H1 (cell line): ENCODE measurements at regions not wholly inside any gene's neighbourhood (a gene's known extent, or its start where the extent isn't known, plus 50 kb on each side); places are given as distances from the start of the nearest gene placed in this dataset.

ENCODE experiments used
- CTCF ChIA-PET: fragments of 300-600 bp; sonication (Branson Sonifier 250); formaldehyde crosslinking; loops from one replicate; lab custom pipeline; 2021; ENCODE audit not compliant: partially characterized antibody; lab: Charles Lee
- POLR2A ChIA-PET: fragments of 300-600 bp; sonication (Branson Sonifier 250); formaldehyde crosslinking; loops from one replicate; lab custom pipeline; 2021; ENCODE audit warnings: inconsistent platforms; ENCODE audit not compliant: partially characterized antibody; lab: Charles Lee
- DNase-seq, 2 experiments: peaks; one replicate each; pipeline versions ENCODE4 v3.0.0 to v3.0.0-alpha.2; 2010 to 2022; ENCODE audit warnings: low spot score in 2 of 2, low read depth in 1 of 2, mixed read lengths in 1 of 2
- FAIRE-seq: peaks from 2 replicates; lab custom pipeline; 2011; peaks lifted over from hg19 to GRCh38; lab: Jason Lieb, UNC
- H2AFZ ChIP-seq: 2 replicates; pipeline ENCODE4 v1.8.1; 2012; ENCODE audit warnings: low read length, inconsistent platforms
- H2AK5ac ChIP-seq: 2 replicates; pipeline ENCODE4 v1.6.1; 2013; ENCODE audit warnings: low read depth, low read length
- H2BK120ac ChIP-seq: replicated peaks from 2 replicates; pipeline ENCODE3; 2013; ENCODE audit warnings: low read depth, low read length, inconsistent platforms
- H2BK12ac ChIP-seq: 2 replicates; pipeline ENCODE4 v1.6.1; 2013; ENCODE audit warnings: low read depth, low read length
- H2BK15ac ChIP-seq: 2 replicates; pipeline ENCODE4 v1.6.1; 2013; ENCODE audit warnings: low read length
- H2BK20ac ChIP-seq: 2 replicates; pipeline ENCODE4 v1.6.1; 2013; ENCODE audit warnings: low read length
- H2BK5ac ChIP-seq: 2 replicates; pipeline ENCODE4 v1.6.1; 2013; ENCODE audit warnings: low read depth, low read length
- H3K14ac ChIP-seq: 2 replicates; pipeline ENCODE4 v1.6.1; 2013; ENCODE audit warnings: inconsistent platforms; ENCODE audit not compliant: insufficient read length
- H3K18ac ChIP-seq: 2 replicates; pipeline ENCODE4 v1.6.1; 2013; ENCODE audit warnings: low read length; ENCODE audit errors: extremely low read depth
- H3K23ac ChIP-seq: 2 replicates; pipeline ENCODE4 v1.6.1; 2013; ENCODE audit warnings: inconsistent platforms; ENCODE audit not compliant: insufficient read length
- H3K23me2 ChIP-seq: 2 replicates; pipeline ENCODE4 v1.6.1; 2013; ENCODE audit warnings: low read depth, low read length
- H3K27ac ChIP-seq: 2 replicates; pipeline ENCODE4 v1.6.1; 2011; ENCODE audit warnings: low read depth, low read length, inconsistent platforms
- H3K27me3 ChIP-seq, 4 experiments: replicated peaks in 1 of 4; 1 replicate in 1 of 4; 2 replicates in 3 of 4; pipeline versions ENCODE4 v1.6.1 to v1.8.1; 2011 to 2013; ENCODE audit warnings: low read length in 3 of 4, mild to moderate bottlenecking in 3 of 4, inconsistent platforms in 2 of 4, mixed read lengths in 2 of 4, moderate library complexity in 1 of 4; ENCODE audit not compliant: control insufficient read depth in 3 of 4, insufficient read depth in 3 of 4; ENCODE audit errors: extremely low read depth in 1 of 4
- H3K36me3 ChIP-seq, 4 experiments: 2 replicates each; pipeline versions ENCODE4 v1.6.1 to v1.8.1; 2011 to 2013; ENCODE audit warnings: mild to moderate bottlenecking in 4 of 4, low read length in 3 of 4, moderate library complexity in 2 of 4, control low read depth in 1 of 4, inconsistent platforms in 1 of 4; ENCODE audit not compliant: insufficient read depth in 4 of 4, control insufficient read depth in 2 of 4
- H3K4ac ChIP-seq: replicated peaks from 2 replicates; pipeline ENCODE3; 2013; ENCODE audit warnings: low read length, low read depth, mixed read lengths, inconsistent platforms; ENCODE audit not compliant: insufficient read length
- H3K4me1 ChIP-seq, 4 experiments: replicated peaks in 1 of 4; 1 replicate in 1 of 4; 2 replicates in 3 of 4; pipeline versions ENCODE4 v1.6.1 to v1.8.1; 2011 to 2013; ENCODE audit warnings: low read length in 3 of 4, inconsistent platforms in 2 of 4, mixed read lengths in 1 of 4; ENCODE audit not compliant: insufficient read depth in 4 of 4, control insufficient read depth in 3 of 4
- H3K4me2 ChIP-seq, 2 experiments: 2 replicates each; pipeline versions ENCODE4 v1.6.1 to v1.8.1; 2011 to 2013; ENCODE audit warnings: low read depth in 2 of 2, low read length in 2 of 2, control low read depth in 1 of 2, inconsistent platforms in 1 of 2, mild to moderate bottlenecking in 1 of 2; ENCODE audit not compliant: insufficient read depth in 1 of 2
- H3K4me3 ChIP-seq, 4 experiments: fragments of 200-600, 300-600 bp in 1 of 4; sonication (generic), shearing (Covaris generic), sonication (Bioruptor Twin) in 1 of 4; 2 replicates each; pipeline versions ENCODE4 v1.5.1 to v1.8.1; 2011 to 2016; ENCODE audit warnings: low read length in 4 of 4, low read depth in 3 of 4, control low read depth in 2 of 4, inconsistent platforms in 2 of 4, mild to moderate bottlenecking in 2 of 4, mixed read lengths in 1 of 4, moderate library complexity in 1 of 4; ENCODE audit not compliant: insufficient read depth in 2 of 4; ENCODE audit errors: extremely low read depth in 1 of 4
- H3K56ac ChIP-seq: replicated peaks from 2 replicates; pipeline ENCODE3; 2013; ENCODE audit warnings: low read depth, mild to moderate bottlenecking, mixed read lengths, low read length, inconsistent platforms; ENCODE audit not compliant: insufficient read length
- H3K79me1 ChIP-seq: 2 replicates; pipeline ENCODE4 v1.6.1; 2013; ENCODE audit warnings: low read depth, low read length, control low read depth
- H3K79me2 ChIP-seq, 2 experiments: 2 replicates each; pipeline versions ENCODE4 v1.6.1 to v1.8.1; 2012 to 2013; ENCODE audit warnings: low read length in 2 of 2, mild to moderate bottlenecking in 2 of 2, inconsistent platforms in 1 of 2; ENCODE audit not compliant: insufficient read depth in 2 of 2, control insufficient read depth in 1 of 2
- H3K9ac ChIP-seq, 4 experiments: replicated peaks in 1 of 4; 1 replicate in 1 of 4; 2 replicates in 3 of 4; pipeline versions ENCODE4 v1.6.1 to v1.8.1; 2011 to 2013; ENCODE audit warnings: low read depth in 3 of 4, low read length in 3 of 4, control low read depth in 2 of 4, mild to moderate bottlenecking in 2 of 4, moderate library complexity in 2 of 4, inconsistent platforms in 1 of 4; ENCODE audit errors: extremely low read depth in 1 of 4
- H3K9me3 ChIP-seq, 2 experiments: 2 replicates each; pipeline versions ENCODE4 v1.6.1 to v1.8.1; 2012 to 2013; ENCODE audit warnings: mild to moderate bottlenecking in 2 of 2, moderate library complexity in 2 of 2, control low read depth in 1 of 2, inconsistent platforms in 1 of 2, low read depth in 1 of 2, low read length in 1 of 2, mixed read lengths in 1 of 2; ENCODE audit not compliant: insufficient read depth in 2 of 2
- H4K20me1 ChIP-seq, 2 experiments: replicated peaks in 1 of 2; 2 replicates each; pipeline versions ENCODE3 to v1.8.1; 2011 to 2013; ENCODE audit warnings: inconsistent platforms in 2 of 2, low read length in 2 of 2, mild to moderate bottlenecking in 1 of 2; ENCODE audit not compliant: insufficient read depth in 2 of 2, control insufficient read depth in 1 of 2
- H4K5ac ChIP-seq: 2 replicates; pipeline ENCODE4 v1.6.1; 2013; ENCODE audit warnings: low read length, low read depth, mixed read lengths, inconsistent platforms; ENCODE audit not compliant: insufficient read length
- H4K8ac ChIP-seq: 2 replicates; pipeline ENCODE4 v1.8.0; 2013; ENCODE audit warnings: mild to moderate bottlenecking, moderate library complexity, low read length, inconsistent platforms; ENCODE audit not compliant: insufficient read depth; ENCODE audit errors: extremely low read depth
- H4K91ac ChIP-seq: replicated peaks from 2 replicates; pipeline ENCODE3; 2013; ENCODE audit warnings: low read length, mixed read lengths, inconsistent platforms; ENCODE audit not compliant: insufficient read length
- CEBPB ChIP-seq: IDR thresholded peaks from 2 replicates; pipeline ENCODE4 v1.6.1; 2012; ENCODE audit warnings: low read depth, low read length
- CREB1 ChIP-seq: IDR thresholded peaks from 2 replicates; pipeline ENCODE4 v1.6.1; 2012; ENCODE audit warnings: inconsistent platforms
- E2F6 ChIP-seq: IDR thresholded peaks from 2 replicates; pipeline ENCODE4 v1.6.1; 2012; ENCODE audit warnings: inconsistent platforms
- EGR1 ChIP-seq: IDR thresholded peaks from 2 replicates; pipeline ENCODE4 v1.6.1; 2011; ENCODE audit warnings: low read depth, low read length, borderline replicate concordance
- KDM4A ChIP-seq: IDR thresholded peaks from one replicate; pipeline ENCODE4 v1.7.1; 2012; ENCODE audit warnings: low read depth, mild to moderate bottlenecking, moderate library complexity, low read length, inconsistent platforms; ENCODE audit not compliant: severe bottlenecking
- RXRA ChIP-seq: IDR thresholded peaks from 2 replicates; pipeline ENCODE4 v1.6.1; 2011; ENCODE audit warnings: low read depth, mild to moderate bottlenecking, low read length, moderate library complexity; ENCODE audit not compliant: insufficient read depth
- SAP30 ChIP-seq: fragments of 300-600 bp; sonication (generic); IDR thresholded peaks from 2 replicates; pipeline ENCODE4 v1.7.1; 2012; ENCODE audit warnings: low read length, moderate library complexity, mild to moderate bottlenecking, inconsistent platforms; ENCODE audit not compliant: insufficient read depth, insufficient replicate concordance
- SIN3A ChIP-seq, 2 experiments: IDR thresholded peaks in 1 of 2; conservative IDR thresholded peaks in 1 of 2; 2 replicates each; pipeline ENCODE4 v1.6.1; 2011 to 2012; ENCODE audit warnings: low read length in 2 of 2, improper control_type of control experiment in 1 of 2, low read depth in 1 of 2, mild to moderate bottlenecking in 1 of 2
- SP2 ChIP-seq: IDR thresholded peaks from 2 replicates; pipeline ENCODE4 v1.6.1; 2012; ENCODE audit warnings: mild to moderate bottlenecking, low read length, inconsistent platforms
- SP4 ChIP-seq: IDR thresholded peaks from 2 replicates; pipeline ENCODE4 v1.6.1; 2012; ENCODE audit warnings: low read length, inconsistent platforms
- TAF1 ChIP-seq: IDR thresholded peaks from 2 replicates; pipeline ENCODE4 v1.6.1; 2011; ENCODE audit warnings: mild to moderate bottlenecking, low read depth, low read length
- WGBS, 2 experiments: shearing (Covaris generic) in 1 of 2; methylation state at CpG; one replicate each; pipeline versions ENCODE4 v1.1.6 to v1.1.7; 2013 to 2015; ENCODE audit warnings: low lambda C conversion rate in 2 of 2, mixed read lengths in 2 of 2, inconsistent platforms in 1 of 2, low coverage in 1 of 2, missing lambda C conversion rate in 1 of 2; ENCODE audit not compliant: insufficient replicate concordance in 2 of 2, insufficient coverage in 1 of 2, insufficient read length in 1 of 2; ENCODE audit errors: extremely low coverage in 1 of 2, missing lambda C conversion rate in 1 of 2; 5-methylcytosine and 5-hydroxymethylcytosine counted together
- TF ChIP-seq, protein P1 (sequence below): IDR thresholded peaks from 2 replicates; pipeline ENCODE4 v1.6.1; 2011; ENCODE audit warnings: low read depth, mild to moderate bottlenecking, low read length; ENCODE audit not compliant: insufficient read depth
- TF ChIP-seq, protein P2 (sequence below): IDR thresholded peaks from 2 replicates; pipeline ENCODE4 v1.6.1; 2011; ENCODE audit warnings: low read length, improper control_type of control experiment

- H2BK12ac ChIP-seq = no peak overlapping the region
- no peak overlapping the region for H3K4me2 ChIP-seq
- no peak overlapping the region for H3K56ac ChIP-seq
- no peak overlapping the region for H4K91ac ChIP-seq
- no peaks in the 10 kb centered on the region for H3K36me3 ChIP-seq
- FAIRE-seq (no peak), DNase-seq (no peak)
- WGBS, 2 experiments = 96% methylated on average over 3 of the region's 3 CpGs; no CpG with 5 or more reads in 1 of the 2 experiments
- no peaks in the 10 kb centered on the region for H3K9me3 ChIP-seq
- H3K23ac ChIP-seq = no peak overlapping the region
- no peak overlapping the region for H4K5ac ChIP-seq
- H3K4me3 ChIP-seq = no peak overlapping the region
- H2BK5ac ChIP-seq = no peak overlapping the region
- no peak overlapping the region for H2BK20ac ChIP-seq
- peaks cover 3 to 10% (median 7%) of the 10 kb centered on the region in 4 experiments; a peak in 4 of 7 replicates for H3K4me1 ChIP-seq
- no peak overlapping the region; the same call in 1 of the 2 replicates for H2BK15ac ChIP-seq
- no peak overlapping the region for H3K18ac ChIP-seq
- no peaks in the 10 kb centered on the region for H3K79me2 ChIP-seq
- H4K8ac ChIP-seq = no peak overlapping the region
- no peak overlapping the region for H3K14ac ChIP-seq
- H3K9ac ChIP-seq = no peak overlapping the region
- no peak overlapping the region for H2AFZ ChIP-seq
- no peak overlapping the region for H3K27ac ChIP-seq
- POLR2A ChIA-PET = no interaction called here
- CTCF ChIA-PET = interaction anchor here (1.1 kb wide), 1 partner anchor 80 kb away, joined by 3 read pairs; no protein-coding TSS in a partner anchor
- no peak overlapping the region for H3K4ac ChIP-seq
- H2AK5ac ChIP-seq = no peak overlapping the region
- H3K27me3 ChIP-seq = no peaks in the 10 kb centered on the region
- H4K20me1 ChIP-seq = no peaks in the 10 kb centered on the region
- 0 out of 2 replicates have a peak, but pooled peaks cover 4% of the 10 kb centered on the region for H3K23me2 ChIP-seq
- no peak overlapping the region for H2BK120ac ChIP-seq
- no peaks in the 10 kb centered on the region for H3K79me1 ChIP-seq
- TF ChIP-seq SAP30 (no peak), SP2 (no peak), E2F6 (no peak), KDM4A (no peak), CREB1 (no peak), RXRA (no peak), EGR1 (no peak), SIN3A (conservative IDR thresholded peaks at IDR 0.05 in 1 of 2, IDR thresholded peaks at IDR 0.05 in 1 of 2; ENCODE audit: low read depth in 1 of 2, low read length in 2 of 2) (no peak), CEBPB (no peak), SP4 (no peak), TAF1 (no peak)
- TF ChIP-seq, protein P1, sequence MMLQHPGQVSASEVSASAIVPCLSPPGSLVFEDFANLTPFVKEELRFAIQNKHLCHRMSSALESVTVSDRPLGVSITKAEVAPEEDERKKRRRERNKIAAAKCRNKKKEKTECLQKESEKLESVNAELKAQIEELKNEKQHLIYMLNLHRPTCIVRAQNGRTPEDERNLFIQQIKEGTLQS = no peak
- TF ChIP-seq, protein P2, sequence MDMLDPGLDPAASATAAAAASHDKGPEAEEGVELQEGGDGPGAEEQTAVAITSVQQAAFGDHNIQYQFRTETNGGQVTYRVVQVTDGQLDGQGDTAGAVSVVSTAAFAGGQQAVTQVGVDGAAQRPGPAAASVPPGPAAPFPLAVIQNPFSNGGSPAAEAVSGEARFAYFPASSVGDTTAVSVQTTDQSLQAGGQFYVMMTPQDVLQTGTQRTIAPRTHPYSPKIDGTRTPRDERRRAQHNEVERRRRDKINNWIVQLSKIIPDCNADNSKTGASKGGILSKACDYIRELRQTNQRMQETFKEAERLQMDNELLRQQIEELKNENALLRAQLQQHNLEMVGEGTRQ = no peak
Observed at GRCh38 chr16:6562986-6563385, 769.7 kb upstream of the RBFOX1 start.
